Spleen (tissue), 11 donors: ENCODE measurements at regions not wholly inside any gene's neighbourhood (a gene's known extent, or its start where the extent isn't known, plus 50 kb on each side); places are given as distances from the start of the nearest gene placed in this dataset.

ENCODE experiments used
- DNase-seq: peaks from one replicate; pipeline ENCODE4 v3.0.0-alpha.2; 2020
- H3K27ac ChIP-seq, 8 donors: fragments of 200-600 bp; sonication (generic) in 7 of 8; 1 replicate in 4 of 8; 2 replicates in 4 of 8; pipeline versions ENCODE4 v1.5.0 to v1.8.0; 2016 to 2021; ENCODE audit warnings: inconsistent platforms in 4 of 8, mild to moderate bottlenecking in 4 of 8, moderate library complexity in 1 of 8
- H3K27me3 ChIP-seq, 7 donors: fragments of 200-600 bp; sonication (generic) in 6 of 7; replicated peaks in 1 of 7; 1 replicate in 4 of 7; 2 replicates in 3 of 7; pipeline versions ENCODE4 v1.5.0 to v1.8.0; 2016 to 2021; ENCODE audit warnings: inconsistent platforms in 3 of 7, mild to moderate bottlenecking in 1 of 7
- H3K36me3 ChIP-seq, 6 donors: fragments of 200-600 bp; sonication (generic) in 5 of 6; 1 replicate in 4 of 6; 2 replicates in 2 of 6; pipeline versions ENCODE4 v1.5.0 to v1.8.0; 2016 to 2021; ENCODE audit warnings: inconsistent platforms in 2 of 6
- H3K4me1 ChIP-seq, 6 donors: fragments of 200-600 bp; sonication (generic) in 5 of 6; 1 replicate in 3 of 6; 2 replicates in 3 of 6; pipeline versions ENCODE4 v1.5.0 to v1.8.0; 2016 to 2021; ENCODE audit warnings: inconsistent platforms in 3 of 6
- H3K4me3 ChIP-seq, 8 donors: fragments of 200-600 bp; sonication (generic) in 7 of 8; 1 replicate in 4 of 8; 2 replicates in 4 of 8; pipeline versions ENCODE4 v1.5.0 to v1.8.0; 2016 to 2021; ENCODE audit warnings: inconsistent platforms in 4 of 8, mild to moderate bottlenecking in 4 of 8, moderate library complexity in 2 of 8
- H3K9me3 ChIP-seq, 8 donors: fragments of 200-600 bp; sonication (generic) in 7 of 8; 1 replicate in 4 of 8; 2 replicates in 4 of 8; pipeline versions ENCODE4 v1.5.0 to v1.8.0; 2016 to 2021; ENCODE audit warnings: inconsistent platforms in 4 of 8
- CTCF ChIP-seq, 11 experiments: fragments of 200-600 bp in 7 of 11; fragments of 450-650 bp in 4 of 11; sonication (generic) in 4 of 11; IDR thresholded peaks in 8 of 11; conservative IDR thresholded peaks in 3 of 11; 1 replicate in 7 of 11; 2 replicates in 4 of 11; pipeline versions ENCODE4 v1.4.0 to v1.8.0; 2016 to 2021; ENCODE audit warnings: antibody characterized with exemption in 11 of 11, inconsistent platforms in 4 of 11, mild to moderate bottlenecking in 1 of 11
- POLR2A ChIP-seq, 3 donors: fragments of 450-650 bp; IDR thresholded peaks; one replicate each; pipeline ENCODE4 v1.5.1; 2017; ENCODE audit warnings: antibody characterized with exemption in 3 of 3, mild to moderate bottlenecking in 1 of 3
- POLR2AphosphoS5 ChIP-seq, 3 donors: sonication (generic); formaldehyde crosslinking; IDR thresholded peaks; one replicate each; pipeline ENCODE4 v1.5.1; 2017; ENCODE audit warnings: antibody characterized with exemption in 3 of 3
- WGBS, 5 donors: extraction: QIAGEN DNeasy Blood & Tissue Kit in 3 of 5; methylation state at CpG; one replicate each; pipeline versions ENCODE4 v1.1.5 to v1.1.7; 2013 to 2018; 5-methylcytosine and 5-hydroxymethylcytosine counted together
- intact Hi-C: fragments of 100-400 bp; cut with DNase I; formaldehyde crosslinking; loops from one replicate; pipeline ENCODE4 v1.15.0; 2023; ENCODE audit warnings: low total_unique reads
- donor health status: healthy with polysubstance abuse.
- donor health status: DM: no; HTN: no; CAD: no; lungs with moderate emphysema.
- donor health status: DM: no; HTN: no; CAD: no.
- donor health status: Bipolar disorder and iron deficiency.
- donor health status: healthy.
- donor health status: DM: no; HTN: no; CAD: no.
- donor health status: DM: yes; HTN: yes; CAD: no.

GRCh38 chr5:52727576-52727975 lies 60.1 kb upstream of the ITGA1 start:
- Histone ChIP-seq H3K36me3 (no peaks in the 10 kb centered on the region), H3K9me3 (no peaks in the 10 kb centered on the region), H3K4me3 (no peak overlapping the region), H3K4me1 (peaks cover 20 to 49% (median 39%) of the 10 kb centered on the region in 6 donors), H3K27me3 (no peaks in the 10 kb centered on the region), H3K27ac (peak overlapping the region; percentile 9 to 86 (median 78))
- no peak for DNase-seq
- 50 to 70% (median 59%) methylated on average over 6 of the region's 6 CpGs for WGBS, 5 donors
- TF ChIP-seq POLR2A (IDR thresholded peaks at IDR 0.05), result no peak
- peak in 2 of 3 donors; percentile 52 to 76 for TF ChIP-seq POLR2AphosphoS5 (IDR thresholded peaks at IDR 0.05)
- no peak for TF ChIP-seq CTCF (IDR thresholded peaks at IDR 0.05 in 8 of 11, conservative IDR thresholded peaks at IDR 0.05 in 3 of 11)
- intact Hi-C loops, result no loop called here

GRCh38 chr5:52728224-52728623 lies 59.5 kb upstream of the ITGA1 start:
- WGBS, 5 donors, result 82 to 94% (median 90%) methylated on average over 3 of the region's 3 CpGs
- Histone ChIP-seq H3K36me3 (no peaks in the 10 kb centered on the region), H3K27me3 (no peaks in the 10 kb centered on the region), H3K4me3 (no peak overlapping the region), H3K9me3 (no peaks in the 10 kb centered on the region), H3K4me1 (peaks cover 20 to 49% (median 39%) of the 10 kb centered on the region in 6 donors), H3K27ac (peak overlapping the region; percentile 9 to 86 (median 78))
- DNase-seq, result no peak
- TF ChIP-seq POLR2AphosphoS5 (IDR thresholded peaks at IDR 0.05) (no peak), POLR2A (IDR thresholded peaks at IDR 0.05) (no peak), CTCF (IDR thresholded peaks at IDR 0.05 in 8 of 11, conservative IDR thresholded peaks at IDR 0.05 in 3 of 11) (no peak)
- intact Hi-C loops, result no loop called here

- Histone ChIP-seq H3K9me3 (no peaks in the 10 kb centered on the region), H3K4me3 (no peak overlapping the region), H3K4me1 (peaks cover 20 to 49% (median 39%) of the 10 kb centered on the region in 6 donors), H3K36me3 (no peaks in the 10 kb centered on the region), H3K27ac (peak overlapping the region in 5 of 8 donors; percentile 75 to 86 (median 80)), H3K27me3 (no peaks in the 10 kb centered on the region)
- TF ChIP-seq CTCF (IDR thresholded peaks at IDR 0.05 in 8 of 11, conservative IDR thresholded peaks at IDR 0.05 in 3 of 11) (no peak), POLR2AphosphoS5 (IDR thresholded peaks at IDR 0.05) (no peak), POLR2A (IDR thresholded peaks at IDR 0.05) (no peak)
- DNase-seq, result no peak
- WGBS, 5 donors, result 82 to 95% (median 88%) methylated on average over 5 of the region's 5 CpGs
- intact Hi-C loops, result no loop called here
Measured at GRCh38 chr5:52728686-52729085, 59.0 kb upstream of the ITGA1 start.

- DNase-seq, result no peak
- peaks cover 0 to 23% (median 14%) of the 10 kb centered on the region in 6 donors for H3K4me1 ChIP-seq
- H3K27ac ChIP-seq, result no peak overlapping the region
- no peak overlapping the region for H3K4me3 ChIP-seq
- TF ChIP-seq POLR2A (IDR thresholded peaks at IDR 0.05), result no peak
- no peak for TF ChIP-seq CTCF (IDR thresholded peaks at IDR 0.05 in 8 of 11, conservative IDR thresholded peaks at IDR 0.05 in 3 of 11)
- no peak for TF ChIP-seq POLR2AphosphoS5 (IDR thresholded peaks at IDR 0.05)
- peaks cover 0 to under 1% (median 0%) of the 10 kb centered on the region in 8 donors for H3K9me3 ChIP-seq
- 88 to 100% (median 92%) methylated on average over 1 of the region's 1 CpG for WGBS, 5 donors
- intact Hi-C loops, result no loop called here
- H3K27me3 ChIP-seq, result no peaks in the 10 kb centered on the region
- H3K36me3 ChIP-seq, result no peaks in the 10 kb centered on the region
Measured at GRCh38 chr5:52731274-52732027, 56.3 kb upstream of the ITGA1 start.
